DND-41 (cell line): ENCODE measurements at regions not wholly inside any gene's neighbourhood (a gene's known extent, or its start where the extent isn't known, plus 50 kb on each side); places are given as distances from the start of the nearest gene placed in this dataset.

Experiments
- EZH2 ChIP-seq: IDR thresholded peaks from 3 replicates; pipeline ENCODE4 v1.6.1; 2012; ENCODE audit warnings: borderline replicate concordance, low read depth, mild to moderate bottlenecking, moderate library complexity, low read length, inconsistent platforms; ENCODE audit not compliant: severe bottlenecking
- TF ChIP-seq, protein P1 (sequence below): IDR thresholded peaks from 2 replicates; pipeline ENCODE4 v1.5.1; 2012; ENCODE audit warnings: borderline replicate concordance, low read length, moderate library complexity, mild to moderate bottlenecking; ENCODE audit not compliant: poor library complexity, severe bottlenecking; ENCODE audit errors: extremely low read depth

DNA sequence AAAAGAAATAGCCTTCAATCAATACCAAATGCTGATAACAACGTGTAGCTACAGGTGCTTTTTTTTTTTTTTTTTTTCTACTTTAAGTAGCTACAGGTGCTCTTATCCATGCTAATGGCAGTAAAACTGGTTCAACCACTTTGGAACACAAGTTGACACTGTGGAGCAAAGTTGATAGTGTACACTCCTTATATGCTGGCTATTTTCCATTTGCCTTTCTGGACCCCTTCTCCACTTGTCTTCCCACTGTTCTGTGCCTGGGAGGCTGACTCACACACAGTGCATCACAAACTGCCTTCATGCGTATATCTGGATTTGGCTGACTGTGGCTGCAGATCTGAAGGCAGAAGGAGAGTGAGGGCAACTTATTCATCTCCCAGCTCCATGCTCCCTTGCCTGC is 247.9 kb downstream of the MSX2 start:
- TF ChIP-seq, protein P1, sequence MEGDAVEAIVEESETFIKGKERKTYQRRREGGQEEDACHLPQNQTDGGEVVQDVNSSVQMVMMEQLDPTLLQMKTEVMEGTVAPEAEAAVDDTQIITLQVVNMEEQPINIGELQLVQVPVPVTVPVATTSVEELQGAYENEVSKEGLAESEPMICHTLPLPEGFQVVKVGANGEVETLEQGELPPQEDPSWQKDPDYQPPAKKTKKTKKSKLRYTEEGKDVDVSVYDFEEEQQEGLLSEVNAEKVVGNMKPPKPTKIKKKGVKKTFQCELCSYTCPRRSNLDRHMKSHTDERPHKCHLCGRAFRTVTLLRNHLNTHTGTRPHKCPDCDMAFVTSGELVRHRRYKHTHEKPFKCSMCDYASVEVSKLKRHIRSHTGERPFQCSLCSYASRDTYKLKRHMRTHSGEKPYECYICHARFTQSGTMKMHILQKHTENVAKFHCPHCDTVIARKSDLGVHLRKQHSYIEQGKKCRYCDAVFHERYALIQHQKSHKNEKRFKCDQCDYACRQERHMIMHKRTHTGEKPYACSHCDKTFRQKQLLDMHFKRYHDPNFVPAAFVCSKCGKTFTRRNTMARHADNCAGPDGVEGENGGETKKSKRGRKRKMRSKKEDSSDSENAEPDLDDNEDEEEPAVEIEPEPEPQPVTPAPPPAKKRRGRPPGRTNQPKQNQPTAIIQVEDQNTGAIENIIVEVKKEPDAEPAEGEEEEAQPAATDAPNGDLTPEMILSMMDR, result no peak
- TF ChIP-seq EZH2, result no peak
